ENCODE measurements at regions not wholly inside any gene's neighbourhood (a gene's known extent, or its start where the extent isn't known, plus 50 kb on each side); places are given as distances from the start of the nearest gene placed in this dataset.
A peak's percentile ranks its signal among the peaks of the same experiment; 100 is the strongest.
"Not testable (repeated sequence)": the region's sequence is repeated elsewhere in the genome, so short reads cannot be mapped to it uniquely, and the experiment has no call there.

DNA sequence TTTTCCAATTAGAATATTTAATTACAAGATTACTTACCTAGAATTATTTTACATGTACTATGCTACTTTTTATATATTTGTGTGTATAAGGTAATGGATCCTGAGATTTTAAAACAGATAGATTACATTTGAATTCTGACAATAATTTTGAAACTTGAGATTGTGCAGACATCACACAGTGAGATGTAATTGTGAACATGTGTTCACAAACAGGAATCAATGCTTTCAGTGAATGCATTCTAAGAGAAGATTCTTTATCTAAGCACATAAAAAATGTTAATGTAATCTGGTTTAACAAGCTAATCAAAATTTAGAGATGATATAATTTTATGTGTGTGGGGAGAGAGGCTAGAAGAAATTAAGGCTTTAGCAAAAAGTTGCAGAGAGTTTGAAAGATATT is 1925.5 kb downstream of the ARAP2 start:
- DNase-seq (ENCODE audit: low read depth) = no peak

DNA sequence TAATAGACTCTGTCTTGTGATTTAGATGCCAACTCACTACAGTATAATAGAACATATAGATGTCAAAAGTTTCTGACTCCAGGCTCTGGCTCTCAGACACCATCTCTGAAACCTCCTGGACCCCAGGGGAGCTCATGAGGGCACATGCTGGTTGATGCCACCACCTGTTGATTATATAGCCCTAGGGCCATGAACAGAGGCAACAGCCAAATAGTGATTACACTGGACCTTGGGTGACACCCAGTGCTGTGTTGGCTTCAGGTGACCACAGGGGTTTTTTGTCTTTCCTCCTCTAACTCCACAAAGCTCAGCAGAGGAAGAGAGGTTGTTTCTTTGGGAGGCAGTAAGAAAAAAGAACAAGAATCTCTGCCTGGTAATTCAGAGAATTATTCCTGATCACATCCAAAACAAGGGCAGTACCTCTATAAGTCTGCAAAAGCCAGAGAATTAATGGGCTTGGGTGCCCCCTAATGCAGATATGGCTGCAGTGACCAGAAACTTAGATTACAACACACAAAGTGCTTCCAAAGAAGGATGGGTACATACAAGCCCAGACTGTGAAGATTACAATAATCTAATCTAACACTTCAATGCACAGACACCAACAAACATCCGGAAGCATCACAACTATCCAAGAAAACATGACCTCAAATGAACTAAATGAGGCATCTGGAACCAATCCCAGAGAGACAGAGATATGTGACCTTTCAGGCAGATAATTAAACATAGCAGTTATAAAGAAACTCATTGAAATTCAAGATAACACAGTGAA is 1920.6 kb downstream of the ARAP2 start:
- peak; percentile 5 for DNase-seq (ENCODE audit: low read depth)

DNA sequence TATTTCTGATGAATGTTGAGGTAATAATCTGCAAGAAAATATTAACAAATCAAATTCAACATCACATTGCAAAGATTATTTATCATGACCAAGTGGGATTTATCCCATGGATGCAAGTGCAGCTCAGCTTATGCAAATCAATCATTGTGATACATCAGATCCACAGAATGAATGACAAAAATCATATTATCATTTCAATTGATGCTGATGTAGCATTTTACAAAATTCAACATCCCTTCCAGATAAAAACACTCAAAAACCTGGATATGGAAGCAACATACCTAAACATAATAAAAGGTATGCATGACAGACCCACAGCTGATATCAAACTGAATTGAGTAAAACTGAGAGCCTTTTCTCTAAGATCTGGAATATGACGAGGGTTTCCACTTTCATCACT is 1915.4 kb downstream of the ARAP2 start:
- DNase-seq (ENCODE audit: low read depth) = no peak

DNA sequence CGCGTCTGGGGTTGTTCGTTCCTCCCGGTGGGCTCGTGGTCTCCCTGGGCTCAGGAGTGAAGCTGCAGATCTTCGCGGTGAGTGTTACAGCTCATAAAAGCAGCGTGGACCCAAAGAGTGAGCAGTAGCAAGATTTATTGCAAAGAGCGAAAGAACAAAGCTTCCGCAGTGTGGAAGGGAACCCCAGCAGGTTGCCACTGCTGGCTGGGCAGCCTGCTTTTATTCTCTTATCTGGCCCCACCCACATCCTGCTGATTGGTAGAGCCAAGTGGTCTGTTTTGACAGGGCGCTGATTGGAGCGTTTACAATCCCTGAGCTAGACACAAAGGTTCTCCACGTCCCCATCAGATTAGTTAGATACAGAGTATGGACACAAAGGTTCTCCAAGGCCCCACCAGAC is 1909.2 kb downstream of the ARAP2 start:
- DNase-seq (ENCODE audit: low read depth) = not testable (repeated sequence)

DNA sequence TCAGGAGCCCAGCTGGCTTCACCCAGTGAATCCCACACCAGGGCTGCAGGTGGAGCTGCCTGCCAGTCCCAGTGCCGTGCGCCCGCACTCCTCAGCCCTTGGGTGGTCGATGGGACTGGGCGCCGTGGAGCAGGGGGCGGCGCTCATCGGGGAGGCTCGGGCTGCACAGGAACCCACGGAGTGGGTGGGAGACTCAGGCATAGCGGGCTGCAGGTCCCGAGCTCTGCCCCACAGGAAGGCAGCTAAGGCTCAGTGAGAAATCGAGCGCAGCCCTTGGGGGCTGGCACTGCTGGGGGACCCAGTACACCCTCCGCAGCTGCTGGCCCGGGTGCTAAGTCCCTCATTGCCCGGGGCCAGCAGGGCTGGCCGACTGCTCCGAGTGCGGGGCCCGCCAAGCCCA is 1908.8 kb downstream of the ARAP2 start:
- not testable (repeated sequence) for DNase-seq (ENCODE audit: low read depth)

DNA sequence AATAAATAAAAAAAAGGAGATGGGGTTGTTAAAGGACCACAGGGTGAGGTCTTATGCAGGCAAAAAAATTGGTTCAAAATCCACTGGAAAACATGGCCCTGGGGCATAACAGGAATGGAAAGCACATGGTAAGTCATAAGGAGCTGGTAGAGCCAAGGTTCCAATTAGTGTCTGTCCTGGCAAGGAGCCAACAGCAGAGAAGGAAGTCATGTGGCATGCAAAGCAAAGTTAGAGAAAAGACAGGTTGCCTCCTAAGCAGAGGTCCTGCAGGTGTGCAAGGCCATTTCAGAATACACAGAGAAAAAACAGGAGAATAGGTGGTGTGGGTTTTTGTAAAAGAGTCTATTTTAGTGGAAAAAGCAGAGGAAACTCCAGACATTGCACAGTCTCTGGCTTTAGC is 1881.7 kb downstream of the ARAP2 start:
- no peak for DNase-seq (ENCODE audit: low read depth)

DNA sequence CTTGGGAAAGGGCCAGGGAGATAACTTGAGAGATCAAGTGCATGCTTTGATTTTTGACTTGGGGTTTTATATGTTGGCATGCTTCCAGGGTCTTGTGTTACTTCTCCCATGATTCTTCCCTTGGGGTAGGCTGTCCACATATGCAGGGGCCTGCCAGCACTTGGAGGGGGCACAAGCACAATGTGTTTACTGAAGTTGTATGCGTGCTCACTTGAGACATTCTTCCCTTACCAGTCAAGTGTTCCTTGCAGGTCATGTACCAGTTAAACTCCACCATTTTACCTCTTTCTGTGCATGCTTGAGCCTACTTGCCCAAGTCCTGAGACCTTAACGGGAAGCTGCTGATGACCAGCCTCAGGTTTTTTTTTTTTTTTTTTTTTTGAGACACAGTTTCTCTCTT is 1880.5 kb downstream of the ARAP2 start:
- DNase-seq (ENCODE audit: low read depth) = no peak

DNA sequence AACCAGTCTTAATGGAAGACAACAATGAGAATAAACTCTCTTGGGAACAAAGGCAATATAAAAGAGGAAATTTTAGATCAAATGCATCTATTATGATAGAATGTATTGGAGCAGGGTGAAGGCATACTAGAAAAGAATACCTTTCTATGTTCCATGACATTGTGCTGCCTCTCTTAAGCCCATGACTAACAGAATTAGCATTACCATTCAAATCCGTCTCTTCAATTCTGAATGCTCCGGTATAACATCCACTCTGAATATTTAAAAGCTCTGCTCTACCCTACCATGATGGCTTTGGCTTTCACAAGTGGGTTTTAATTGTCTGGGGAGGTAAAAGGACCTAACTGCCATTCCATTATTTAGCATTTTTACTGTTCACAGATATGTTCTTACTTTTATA is 1878.4 kb downstream of the ARAP2 start:
- no peak for DNase-seq (ENCODE audit: low read depth)

DNA sequence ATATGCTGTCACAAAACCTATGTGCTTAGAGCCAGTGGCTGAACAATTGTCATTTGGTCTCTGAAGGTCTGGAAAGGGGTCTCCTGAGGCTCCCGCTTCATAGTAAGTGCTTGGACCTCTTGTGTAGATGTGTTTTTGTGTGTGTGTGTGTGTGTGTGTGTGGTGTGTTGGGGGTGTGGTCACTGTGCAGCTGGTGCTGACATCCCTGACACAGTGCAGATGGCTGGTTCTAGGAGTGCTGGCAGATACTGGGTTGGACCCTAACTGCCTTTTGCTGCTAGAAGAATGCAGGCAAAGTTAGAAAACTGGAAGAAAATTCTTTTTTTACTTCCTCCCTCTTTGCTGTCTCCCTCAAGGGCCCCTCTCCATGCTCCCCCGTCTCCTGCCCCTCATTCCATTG is 1872.6 kb downstream of the ARAP2 start:
- DNase-seq (ENCODE audit: low read depth) = no peak

DNA sequence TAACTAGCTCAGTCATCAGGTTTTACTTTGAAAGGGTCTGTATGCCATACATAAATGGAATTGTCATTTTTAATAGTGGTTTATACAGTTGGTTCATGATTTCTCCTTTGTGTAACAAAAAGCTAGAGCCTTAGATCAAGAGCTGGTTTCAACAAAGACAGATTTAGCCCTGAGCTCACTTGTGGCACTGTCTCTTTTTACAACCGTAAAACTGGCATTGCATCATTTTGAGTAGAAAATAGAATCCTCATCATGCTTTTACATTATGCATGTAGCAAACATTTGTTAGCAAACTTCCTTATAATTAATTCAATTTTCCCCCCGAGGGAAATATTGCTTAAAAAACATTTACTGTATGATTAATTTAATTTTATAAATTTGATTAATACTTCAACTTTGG is 1871.5 kb downstream of the ARAP2 start:
- DNase-seq (ENCODE audit: low read depth) = no peak

DNA sequence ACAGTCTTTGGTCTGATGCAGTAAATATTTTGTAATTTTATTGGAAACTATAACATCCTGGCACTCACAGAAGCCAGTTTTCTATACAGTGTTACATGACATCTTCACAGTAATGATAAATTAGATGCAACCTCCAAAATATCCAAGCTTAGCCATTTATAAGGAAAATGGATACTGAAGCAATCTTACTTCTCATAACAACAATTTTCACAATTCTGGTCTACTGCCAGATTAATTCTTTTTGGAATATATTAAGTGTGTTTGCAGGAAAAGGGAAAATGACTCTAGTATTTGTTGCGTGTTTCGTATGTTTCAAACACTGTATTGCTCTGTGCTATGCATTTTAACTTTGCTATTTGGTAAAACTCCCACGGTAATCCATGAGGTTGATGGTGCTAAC is 1870.9 kb downstream of the ARAP2 start:
- no peak for DNase-seq (ENCODE audit: low read depth)

DNA sequence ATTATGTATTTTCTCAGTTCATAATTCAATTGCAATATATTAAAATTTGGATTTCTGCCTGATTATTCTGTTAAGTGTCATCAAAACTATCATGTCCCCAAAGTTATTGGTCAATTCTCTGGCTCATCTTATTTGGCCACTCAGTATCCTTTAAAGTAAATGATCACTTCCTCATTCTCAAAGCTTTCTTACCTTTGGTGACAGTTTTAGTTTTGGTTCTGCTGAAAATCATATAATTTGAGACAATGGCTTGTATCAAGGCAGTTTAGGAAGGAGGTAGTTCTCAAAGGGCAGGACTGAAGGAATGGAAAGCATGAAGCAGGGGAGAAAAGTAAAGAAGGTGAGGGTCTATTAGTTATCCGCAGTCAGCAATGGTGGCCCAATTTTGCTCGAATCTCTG is 1832.1 kb downstream of the ARAP2 start:
- no peak for DNase-seq (ENCODE audit: low read depth)

DNA sequence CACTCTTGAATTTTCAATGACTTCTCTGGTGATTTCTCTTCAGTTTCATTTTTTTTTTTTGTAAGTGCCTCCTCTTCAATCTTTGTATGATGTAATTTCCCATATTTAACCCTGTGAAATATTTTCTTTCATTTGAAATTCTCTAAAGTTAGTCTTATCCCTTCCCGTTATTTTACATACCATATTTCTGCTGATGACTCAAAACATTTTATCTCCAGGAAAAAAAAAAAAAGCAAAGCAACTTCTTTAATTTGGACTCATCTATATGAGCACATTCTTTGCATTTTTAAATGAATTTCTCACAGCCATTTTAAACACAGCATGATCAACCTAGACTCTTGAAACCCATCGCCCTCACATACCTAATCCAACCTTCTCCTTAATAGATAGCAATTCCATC is 1831.4 kb downstream of the ARAP2 start:
- DNase-seq (ENCODE audit: low read depth) = no peak

DNA sequence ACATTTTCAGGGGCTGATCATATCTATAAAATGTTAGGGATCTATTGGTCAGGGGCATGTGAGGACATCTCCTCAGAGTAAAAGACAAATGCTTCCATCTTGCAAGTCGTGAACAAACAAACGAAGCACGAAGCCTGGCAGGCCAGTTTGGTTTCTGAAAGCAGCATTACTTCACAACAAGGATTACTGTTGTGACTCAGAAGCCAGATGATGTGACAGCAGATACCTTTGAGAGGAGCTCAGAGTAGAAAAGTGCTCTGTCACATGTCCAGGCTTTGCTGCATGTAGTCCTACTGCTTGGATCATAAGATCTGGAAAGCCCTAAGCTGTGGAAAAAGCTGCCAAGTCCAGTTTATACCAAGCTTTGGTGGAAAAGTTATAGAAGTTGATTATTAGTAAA is 1827.2 kb downstream of the ARAP2 start:
- DNase-seq (ENCODE audit: low read depth) = no peak

DNA sequence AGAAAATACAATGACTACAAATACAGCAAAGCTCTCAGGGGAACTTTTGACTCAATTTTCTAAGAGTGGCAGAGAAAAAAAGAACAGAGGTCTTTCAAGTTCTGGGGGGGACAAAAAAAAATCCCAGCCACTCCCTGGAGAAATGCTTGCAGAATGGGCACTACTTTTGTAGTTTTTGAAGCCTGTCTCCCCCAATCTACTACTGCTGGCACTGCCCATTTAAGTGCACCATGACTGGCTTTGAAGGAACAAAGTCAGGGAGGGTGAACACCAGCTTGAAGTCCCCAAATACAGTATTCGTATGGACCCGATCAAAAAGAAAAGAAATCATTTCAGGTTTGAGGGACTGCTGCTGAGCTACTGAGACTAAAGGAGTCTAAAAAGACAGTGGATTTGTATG is 1824.4 kb downstream of the ARAP2 start:
- no peak for DNase-seq (ENCODE audit: low read depth)

DNA sequence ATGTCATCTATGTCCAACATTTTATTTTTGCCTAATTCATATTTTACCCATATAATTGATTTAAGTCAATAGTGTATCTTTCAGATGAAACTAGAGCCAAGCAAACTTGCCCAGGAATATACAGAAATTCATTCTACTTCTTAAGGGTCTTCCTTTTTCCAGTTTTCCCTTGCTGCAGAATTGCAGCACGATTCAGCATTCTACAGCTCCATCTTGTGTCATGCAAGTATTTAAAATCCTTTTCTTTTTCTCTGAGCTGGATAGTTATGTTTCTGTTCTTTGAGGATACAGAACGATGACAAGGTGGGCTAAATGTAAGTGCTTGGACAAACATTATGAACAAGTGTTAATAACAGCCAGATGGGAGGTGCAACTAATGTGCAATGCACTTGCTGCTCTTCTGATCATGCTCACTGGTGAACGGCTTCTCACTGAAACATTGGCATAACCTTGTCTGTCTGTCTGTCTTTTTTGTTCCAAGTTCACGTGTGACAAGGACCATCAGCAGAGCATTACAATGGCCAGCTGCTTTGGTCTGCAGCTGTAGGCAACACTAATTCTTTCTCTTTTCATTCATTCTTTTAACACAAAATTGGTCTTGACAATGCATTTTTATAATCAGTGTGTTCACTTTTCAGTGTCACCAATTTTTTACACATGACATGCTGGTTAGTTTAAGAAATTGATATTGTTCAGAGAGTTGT is 1821.7 kb downstream of the ARAP2 start:
- peak; percentile 23 for DNase-seq (ENCODE audit: low read depth)

DNA sequence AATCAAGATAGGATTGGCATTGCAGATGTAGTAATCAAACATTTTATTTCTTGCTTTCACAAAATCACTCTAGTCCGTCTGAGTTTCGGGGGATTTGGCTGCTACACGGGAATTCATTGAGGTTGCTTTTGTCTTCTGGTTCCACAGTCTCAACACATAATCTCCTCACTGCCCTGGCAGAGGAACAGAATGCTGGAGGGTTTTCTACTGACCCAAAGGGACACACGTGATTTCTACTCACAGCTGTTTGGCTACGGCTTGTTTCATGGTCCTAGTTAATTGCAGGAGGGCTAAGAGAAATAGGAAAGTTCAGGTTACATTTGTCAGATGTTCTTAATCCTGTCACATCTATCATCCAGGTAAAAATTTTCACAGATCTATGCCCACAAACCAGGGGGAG is 1811.6 kb downstream of the ARAP2 start:
- no peak for DNase-seq (ENCODE audit: low read depth)

DNA sequence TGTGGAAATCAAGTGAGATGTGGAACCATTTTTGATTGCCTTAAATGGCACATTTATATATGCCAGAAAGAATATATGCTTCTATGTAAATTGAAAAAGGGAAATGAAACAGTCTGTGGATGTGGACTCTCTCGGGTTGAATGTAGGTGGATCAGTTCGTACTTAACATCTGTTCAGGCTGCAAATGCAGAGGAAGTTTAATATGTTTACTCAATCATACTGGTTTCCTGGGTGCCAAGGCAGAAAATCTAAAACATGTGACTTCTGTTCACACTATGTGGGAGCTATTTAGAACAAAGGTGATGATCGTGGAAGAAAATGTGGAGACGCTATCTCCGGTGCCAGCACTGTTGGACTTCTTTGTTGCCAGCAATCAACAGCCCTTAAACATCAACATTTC is 1809.9 kb downstream of the ARAP2 start:
- not testable (repeated sequence) for DNase-seq (ENCODE audit: low read depth)

DNA sequence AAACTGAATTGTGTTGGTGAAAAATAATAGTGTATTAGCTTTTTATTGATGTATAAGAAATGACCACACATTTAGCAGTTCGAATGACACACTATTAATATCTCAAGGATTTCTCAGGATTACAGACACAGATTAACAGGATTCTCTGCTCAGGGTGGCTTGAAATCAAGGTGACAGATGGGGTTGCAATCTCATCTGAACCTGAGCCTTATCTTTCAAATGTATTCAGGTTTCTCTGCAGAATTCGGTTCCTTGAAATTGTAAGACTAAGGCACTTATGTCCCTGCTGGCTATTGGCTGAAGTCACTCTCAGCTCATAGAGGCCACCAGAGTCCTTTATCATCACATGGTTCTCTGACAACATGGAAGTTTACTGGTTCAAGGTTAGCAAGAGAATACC is 1780.1 kb downstream of the ARAP2 start:
- no peak for DNase-seq (ENCODE audit: low read depth)

DNA sequence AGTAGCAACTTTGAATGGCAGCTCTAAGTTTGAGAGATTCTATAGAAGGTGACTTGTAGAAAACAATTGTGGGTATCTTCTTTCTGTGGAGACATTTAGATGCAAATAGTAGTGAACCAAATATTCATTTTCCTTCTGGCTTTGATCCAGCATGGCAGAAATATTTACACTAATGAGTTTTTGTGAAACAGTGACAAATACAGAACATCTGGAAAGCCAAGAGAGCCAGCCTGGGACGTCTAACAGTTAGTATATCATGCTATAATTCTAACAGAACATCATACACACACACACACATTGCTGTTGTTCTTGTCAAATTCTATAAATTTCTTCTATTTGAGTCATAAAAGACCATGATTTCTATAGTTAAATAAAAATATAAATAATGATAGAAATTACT is 1777.9 kb downstream of the ARAP2 start:
- no peak for DNase-seq (ENCODE audit: low read depth)

DNA sequence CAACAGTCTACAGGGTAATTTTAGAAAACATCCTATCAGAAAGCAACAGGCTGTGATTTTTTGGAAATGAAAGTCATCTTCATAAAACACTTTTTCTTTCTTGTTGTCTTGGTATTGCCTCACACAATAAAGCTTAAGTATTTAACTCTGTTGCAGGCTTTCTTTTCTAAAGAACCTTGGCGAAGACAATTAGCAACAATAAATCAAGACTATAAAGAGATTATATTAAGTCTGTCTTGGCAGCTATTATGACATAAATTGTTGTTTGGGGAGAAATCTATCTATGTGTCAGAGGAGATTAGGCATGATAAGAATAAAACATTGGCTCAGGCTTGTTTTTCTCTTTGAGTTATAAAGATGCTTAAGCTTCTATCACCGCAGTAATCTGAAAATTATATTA is 1774.8 kb downstream of the ARAP2 start:
- DNase-seq (ENCODE audit: low read depth) = no peak

DNA sequence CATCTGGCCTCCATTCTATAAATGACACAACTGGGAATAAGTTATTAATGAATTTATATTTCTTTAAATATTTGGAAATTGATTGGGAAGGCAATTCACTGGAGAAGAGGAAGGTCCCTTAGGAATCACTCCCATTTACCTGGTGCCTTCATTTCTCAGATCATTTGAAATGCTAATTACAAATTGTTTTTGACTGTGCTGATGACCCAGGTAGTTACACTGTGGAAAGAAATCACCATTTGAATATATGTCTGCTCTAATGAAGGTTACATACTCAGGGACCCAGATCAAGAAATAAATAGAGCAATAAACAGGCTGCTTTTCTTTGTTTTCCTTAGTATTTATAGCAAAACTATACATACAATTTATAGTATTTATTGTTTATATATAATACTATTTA is 1759.1 kb downstream of the ARAP2 start:
- no peak for DNase-seq (ENCODE audit: low read depth)

DNA sequence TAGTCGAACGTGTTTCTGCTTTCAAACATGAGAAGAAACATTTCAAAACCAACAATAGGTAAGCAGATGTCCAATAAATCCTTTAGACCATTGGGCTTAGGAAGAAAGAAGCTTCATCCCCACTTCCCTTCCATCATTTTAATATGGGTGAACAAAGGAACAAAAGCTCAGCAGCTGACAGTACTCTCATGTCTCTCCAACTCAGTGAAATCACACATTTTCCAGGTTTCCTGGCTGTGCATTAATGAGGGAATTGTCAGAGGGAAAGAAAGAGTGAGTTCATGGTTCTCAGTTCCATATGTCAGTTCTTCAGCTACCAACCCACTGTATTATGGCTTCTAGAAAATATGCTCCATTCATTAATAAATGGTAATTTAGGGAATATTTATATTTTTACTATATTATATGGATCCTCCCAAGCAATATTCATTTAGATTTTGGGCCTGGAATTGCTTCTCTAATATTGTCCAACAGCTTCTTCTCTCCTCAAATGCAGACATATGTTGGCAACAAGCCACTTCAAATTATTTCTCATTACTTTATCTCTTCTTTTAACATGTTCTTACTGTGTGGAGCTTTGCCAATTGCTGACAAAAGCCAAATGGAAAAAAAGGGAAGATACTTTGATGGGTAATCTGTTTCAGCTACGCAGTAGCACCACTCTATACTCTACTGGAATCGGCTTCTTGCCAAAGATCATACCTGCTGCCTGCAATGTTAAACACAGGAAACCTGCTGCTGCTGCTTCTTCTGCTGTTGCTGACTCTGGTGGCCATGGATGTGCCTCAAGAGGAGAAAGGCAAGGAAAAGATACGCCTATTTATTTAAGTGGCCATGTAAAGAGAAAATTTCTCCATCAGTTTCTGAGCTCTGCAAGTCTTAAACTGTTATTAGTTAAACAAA is 1757.6 kb downstream of the ARAP2 start:
- no peak for DNase-seq (ENCODE audit: low read depth)
